ENCODE measurements at regions not wholly inside any gene's neighbourhood (a gene's known extent, or its start where the extent isn't known, plus 50 kb on each side); places are given as distances from the start of the nearest gene placed in this dataset.

GRCh38 chr13:106919133-106919532 is 351.2 kb upstream of the ARGLU1 start:
- TF ChIP-seq CTCF (conservative IDR thresholded peaks at IDR 0.05) = no peak
- no peak overlapping the region for H3K27ac ChIP-seq

GRCh38 chr13:106918557-106918860 is 350.6 kb upstream of the ARGLU1 start:
- H3K27ac ChIP-seq = peak overlapping the region; percentile 93; the same call in 1 of the 2 replicates
- no peak for TF ChIP-seq CTCF (conservative IDR thresholded peaks at IDR 0.05)

- TF ChIP-seq CTCF (conservative IDR thresholded peaks at IDR 0.05) = peak; percentile 98
- H3K27ac ChIP-seq = peak overlapping the region; percentile 93
These were observed 350.0 kb upstream of the ARGLU1 start for GRCh38 chr13:106917673-106918556.

- TF ChIP-seq CTCF (conservative IDR thresholded peaks at IDR 0.05) = no peak
- H3K27ac ChIP-seq = peak overlapping the region; percentile 93
These were observed 349.2 kb upstream of the ARGLU1 start for GRCh38 chr13:106917024-106917571.

- H3K27ac ChIP-seq = peak overlapping the region; percentile 93; the same call in 1 of the 2 replicates
- no peak for TF ChIP-seq CTCF (conservative IDR thresholded peaks at IDR 0.05)
These were observed 348.5 kb upstream of the ARGLU1 start for GRCh38 chr13:106916329-106916976.

GRCh38 chr13:106915146-106915545 is 347.2 kb upstream of the ARGLU1 start:
- H3K27ac ChIP-seq = no peak overlapping the region
- no peak for TF ChIP-seq CTCF (conservative IDR thresholded peaks at IDR 0.05)

- TF ChIP-seq CTCF (conservative IDR thresholded peaks at IDR 0.05) = no peak
- no peak overlapping the region for H3K27ac ChIP-seq
These were observed 343.7 kb upstream of the ARGLU1 start for GRCh38 chr13:106911627-106912026.

Data from VCaP (cell line).